GM19438 (cell line): ENCODE measurements at regions not wholly inside any gene's neighbourhood (a gene's known extent, or its start where the extent isn't known, plus 50 kb on each side); places are given as distances from the start of the nearest gene placed in this dataset.

Source experiments
- ATAC-seq: cut with Tn5 transposase; IDR thresholded peaks from one replicate; pipeline ENCODE4 v1.9.1; 2021; ENCODE audit warnings: low read depth; ENCODE audit not compliant: unreplicated experiment

DNA sequence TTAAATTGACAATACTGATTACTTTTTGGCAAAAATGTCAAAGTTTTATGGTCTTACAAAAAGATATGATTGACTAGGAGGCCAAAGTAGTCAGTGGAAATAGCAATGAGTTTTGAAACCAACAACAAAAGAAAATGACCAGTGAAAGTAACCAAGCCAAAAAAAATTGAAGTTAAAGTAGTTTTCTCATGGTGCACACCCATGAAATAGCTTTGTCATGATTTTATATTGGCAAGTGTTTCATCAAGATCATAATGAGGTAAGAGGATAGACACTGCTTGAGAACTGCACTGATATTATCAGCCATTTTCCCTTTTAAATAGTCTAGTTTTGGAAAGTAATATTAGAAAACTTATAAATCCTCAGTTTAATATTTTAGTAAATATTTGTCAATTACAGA is 206.2 kb upstream of the ADAMTS5 start:
- no peak for ATAC-seq

DNA sequence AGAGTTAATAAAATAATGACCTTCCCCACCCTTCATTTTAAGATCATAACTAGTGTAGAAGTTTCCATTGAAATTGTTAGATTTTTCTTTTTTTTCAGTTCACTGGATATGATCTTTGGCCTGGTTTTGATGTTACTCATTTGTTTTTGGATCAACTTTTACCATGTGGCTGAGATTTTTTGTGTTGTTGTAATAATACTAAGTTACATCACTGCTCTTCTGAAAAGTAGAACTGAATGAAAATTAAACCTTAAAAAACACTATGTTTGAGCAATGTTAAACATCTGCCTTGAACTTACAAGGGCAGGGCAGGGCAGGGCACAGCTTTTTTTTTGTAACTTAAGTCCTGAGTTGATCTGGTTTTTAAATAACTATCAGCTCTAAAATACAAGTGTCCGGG is 204.8 kb upstream of the ADAMTS5 start:
- no peak for ATAC-seq

DNA sequence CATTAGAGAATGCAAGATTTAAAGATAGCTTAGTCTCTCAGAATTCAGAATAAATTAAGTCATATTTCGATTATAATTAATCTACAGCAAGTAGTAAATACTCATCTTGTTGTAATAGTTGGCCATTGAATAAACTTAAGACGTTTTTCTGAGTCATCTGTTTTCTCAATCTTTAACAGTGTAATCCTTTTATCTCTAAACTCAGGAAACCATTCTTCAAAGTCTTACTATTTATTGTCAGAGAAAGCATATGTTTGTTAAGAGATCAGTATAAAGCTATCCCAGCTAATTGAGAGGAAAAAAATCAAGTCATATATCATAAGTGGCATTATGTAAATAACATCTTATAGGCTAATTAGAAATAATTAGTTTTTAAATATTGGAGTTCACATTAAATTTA is 201.2 kb upstream of the ADAMTS5 start:
- no peak for ATAC-seq

DNA sequence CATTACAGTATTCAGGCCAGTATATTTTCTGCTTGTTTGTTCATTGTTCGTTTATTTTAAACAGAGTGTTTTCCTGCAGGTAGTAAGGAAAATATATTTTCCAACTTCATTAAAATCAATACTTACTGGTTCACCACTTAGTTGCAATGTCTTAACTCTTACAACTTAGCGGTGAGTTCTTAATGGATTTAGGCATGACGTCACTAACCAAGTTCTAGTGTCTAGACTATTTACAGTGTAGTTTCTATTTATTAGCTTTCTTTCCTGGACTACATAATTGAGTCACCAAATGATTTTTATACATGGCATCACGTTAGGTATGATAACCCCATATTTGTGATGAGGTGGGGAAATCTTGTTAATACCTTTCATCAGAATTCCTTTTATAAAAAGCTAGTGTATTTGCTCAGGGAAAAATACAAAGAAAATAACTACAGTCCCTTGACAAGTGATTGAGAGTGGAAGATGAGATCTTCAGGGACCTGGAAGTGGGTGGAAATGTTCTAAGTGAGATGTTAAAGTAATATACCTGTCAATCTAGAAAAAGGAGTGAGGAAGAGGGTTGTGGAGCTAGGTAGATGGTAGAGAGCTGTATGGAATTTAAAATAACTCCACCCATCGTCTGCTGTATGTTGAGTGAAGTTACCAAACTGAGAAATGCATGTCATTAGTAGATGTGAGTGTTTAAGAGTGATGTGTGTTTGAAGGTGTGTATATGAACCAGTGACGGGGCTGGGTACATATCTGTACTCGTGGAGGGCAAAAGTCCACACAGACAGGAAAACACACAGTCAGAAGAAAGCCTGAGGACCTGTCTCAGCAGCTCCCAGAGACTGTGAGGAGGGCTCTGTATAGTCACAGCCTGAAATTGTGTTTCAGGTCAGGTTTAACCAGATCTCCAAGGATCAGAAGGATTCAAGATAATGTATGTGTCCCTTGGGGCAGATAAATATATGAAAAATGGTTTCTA is 197.6 kb upstream of the ADAMTS5 start:
- ATAC-seq: no peak

DNA sequence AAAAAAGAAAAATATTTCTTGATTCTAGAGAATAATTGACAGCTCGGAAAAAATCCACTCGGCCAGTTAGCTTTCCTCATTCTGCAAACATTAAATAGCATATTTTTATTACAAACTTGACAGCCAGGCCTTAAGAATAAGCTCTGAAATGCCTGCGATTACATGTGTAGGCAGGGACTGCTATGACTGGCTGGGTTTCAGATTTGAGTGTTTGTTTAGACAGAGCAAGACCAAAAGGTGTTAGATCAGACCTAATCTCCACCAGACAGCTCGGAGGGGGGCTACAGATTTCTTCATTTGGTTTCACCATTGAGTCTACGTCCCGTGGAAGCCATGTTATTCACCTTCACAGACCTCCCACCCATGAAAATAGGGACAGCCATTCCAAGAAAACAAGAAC is 192.1 kb upstream of the ADAMTS5 start:
- ATAC-seq: no peak

DNA sequence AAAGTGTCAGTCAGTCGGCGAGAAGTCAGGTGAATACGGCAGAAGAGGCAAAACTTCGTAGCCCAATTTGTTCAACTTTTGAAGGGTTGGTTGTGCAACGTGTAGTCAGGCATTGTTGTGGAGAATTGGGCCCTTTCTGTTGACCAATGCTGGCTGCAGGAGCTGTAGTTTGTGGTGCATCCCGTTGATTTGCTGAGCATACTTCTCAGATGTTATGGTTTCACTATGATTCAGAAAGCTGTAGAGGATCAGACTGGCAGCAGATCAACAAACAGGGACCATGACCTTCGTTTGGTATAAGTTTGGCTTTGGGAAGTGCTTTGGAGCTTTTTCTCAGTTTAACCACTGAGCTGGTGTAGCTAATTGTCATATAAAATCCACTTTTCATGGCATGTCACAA is 190.2 kb upstream of the ADAMTS5 start:
- ATAC-seq: no peak

DNA sequence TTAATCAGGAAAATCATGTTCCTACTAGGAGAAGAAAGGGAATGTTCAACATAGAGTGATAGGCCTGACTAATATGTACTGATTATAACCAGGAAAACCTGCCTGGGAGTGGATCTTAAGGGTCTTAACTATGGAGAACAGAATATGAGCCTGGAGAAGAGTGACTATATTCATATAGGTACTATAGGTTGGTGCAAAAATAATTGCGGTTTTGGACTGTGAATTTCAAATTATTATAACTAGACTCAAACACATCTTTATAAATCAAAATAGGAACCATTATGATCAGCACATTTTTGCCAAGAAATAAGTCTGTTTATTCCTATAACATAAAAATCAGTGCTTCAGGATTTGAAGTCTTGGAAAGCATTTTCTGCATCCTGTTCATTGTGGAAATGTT is 189.8 kb upstream of the ADAMTS5 start:
- no peak for ATAC-seq

DNA sequence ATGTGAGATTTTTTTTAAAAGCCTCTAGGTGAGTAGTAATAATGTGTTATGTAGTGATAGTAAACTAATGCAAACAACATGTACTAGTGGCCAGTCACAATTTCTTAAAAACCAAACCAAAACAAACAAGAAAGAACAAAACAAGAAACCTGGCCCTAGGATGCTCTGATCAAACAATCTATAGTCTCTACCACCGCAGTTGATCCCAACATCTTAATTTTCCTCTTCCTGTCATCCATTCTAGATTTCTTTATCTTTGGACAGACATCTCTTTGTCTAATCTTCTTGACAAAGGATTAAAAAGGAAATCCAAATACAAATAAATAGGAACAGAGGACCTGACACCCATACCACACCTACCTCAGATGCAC is 188.2 kb upstream of the ADAMTS5 start:
- ATAC-seq: no peak

DNA sequence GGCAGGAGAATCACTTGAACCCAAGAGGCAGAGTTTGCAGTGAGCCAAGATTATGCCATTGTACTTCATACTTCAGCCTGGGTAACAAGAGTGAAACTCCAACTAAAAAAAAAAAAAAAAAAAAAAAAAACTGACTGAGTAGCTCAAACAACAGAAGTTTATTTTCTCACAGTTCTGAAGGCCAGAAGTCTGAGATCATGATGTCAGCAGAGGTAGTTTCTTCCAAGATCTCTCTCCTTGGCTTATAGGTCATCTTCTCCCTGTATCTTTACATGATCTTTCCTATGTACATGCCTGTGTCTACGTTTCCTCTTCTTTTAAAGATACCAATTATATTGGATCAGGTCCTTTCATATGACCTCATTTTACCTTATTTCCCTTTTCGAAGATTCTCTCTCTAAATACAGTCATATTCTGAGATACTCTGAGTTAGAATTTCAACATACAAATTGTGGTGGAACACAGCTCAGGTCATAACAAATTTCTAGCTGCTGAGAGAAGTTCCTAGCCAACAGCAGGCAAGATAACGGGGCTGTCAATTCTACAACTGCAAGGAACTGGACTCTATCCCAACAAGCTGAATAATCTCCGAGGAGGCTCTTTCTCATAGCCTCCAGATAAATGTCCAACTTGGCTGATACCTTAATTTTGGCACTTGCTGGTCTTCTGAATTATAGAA is 187.7 kb upstream of the ADAMTS5 start:
- no peak for ATAC-seq

DNA sequence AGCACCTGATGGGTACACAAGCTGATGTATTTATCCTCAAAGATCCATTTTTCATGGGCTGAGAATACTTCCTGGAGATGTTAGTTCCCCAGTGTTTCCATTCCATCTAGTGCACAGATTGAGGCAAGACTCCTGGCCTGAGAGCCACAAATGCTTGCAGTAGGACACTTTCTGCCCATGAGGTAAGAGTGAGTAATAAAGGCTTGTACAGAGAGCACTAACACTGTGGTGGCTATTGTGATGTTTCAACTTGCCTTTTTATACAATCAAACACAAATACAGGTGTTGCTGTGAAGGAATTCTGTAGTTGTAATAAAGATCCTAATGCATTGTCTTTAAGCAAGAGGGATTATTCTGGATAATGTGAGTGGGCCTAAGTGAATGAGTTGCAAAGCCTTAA is 186.1 kb upstream of the ADAMTS5 start:
- ATAC-seq: no peak

DNA sequence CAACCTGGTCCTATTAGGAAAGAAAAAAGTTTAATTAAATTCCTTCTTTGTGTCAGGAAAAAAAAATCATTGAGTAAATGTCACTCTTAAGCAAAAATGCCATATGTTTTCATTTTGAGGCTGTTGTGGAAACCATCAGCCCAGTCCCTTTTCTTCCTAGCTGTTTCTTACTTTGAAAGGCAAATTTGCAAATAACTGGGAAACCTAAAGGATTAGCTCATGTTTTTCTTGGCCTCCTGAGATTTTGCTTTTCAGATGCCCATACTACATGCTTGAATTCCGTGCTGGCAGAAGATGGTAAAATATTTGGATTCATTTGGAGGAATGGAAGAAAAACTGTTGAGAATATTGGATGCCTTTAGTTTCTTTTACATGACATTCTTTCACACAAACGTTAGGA is 182.1 kb upstream of the ADAMTS5 start:
- ATAC-seq: no peak

DNA sequence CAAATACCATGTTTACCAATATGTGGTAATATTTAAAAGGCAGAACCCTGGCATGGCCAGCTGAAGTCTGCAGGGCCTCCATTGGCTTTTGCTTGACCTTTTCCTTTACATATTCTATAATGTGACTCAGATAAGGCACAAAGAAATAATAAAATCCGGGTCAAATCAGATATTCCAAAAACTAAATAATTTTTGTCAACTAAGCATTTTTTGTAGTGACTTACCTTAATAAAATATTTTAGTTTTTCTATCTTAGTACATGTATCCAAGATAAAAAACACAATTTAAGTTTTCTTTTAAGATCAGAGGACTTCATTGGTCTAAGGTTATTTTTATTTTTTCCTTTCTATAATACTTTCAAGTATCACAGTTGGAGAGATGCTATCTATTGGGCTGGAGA is 179.4 kb upstream of the ADAMTS5 start:
- ATAC-seq: no peak

DNA sequence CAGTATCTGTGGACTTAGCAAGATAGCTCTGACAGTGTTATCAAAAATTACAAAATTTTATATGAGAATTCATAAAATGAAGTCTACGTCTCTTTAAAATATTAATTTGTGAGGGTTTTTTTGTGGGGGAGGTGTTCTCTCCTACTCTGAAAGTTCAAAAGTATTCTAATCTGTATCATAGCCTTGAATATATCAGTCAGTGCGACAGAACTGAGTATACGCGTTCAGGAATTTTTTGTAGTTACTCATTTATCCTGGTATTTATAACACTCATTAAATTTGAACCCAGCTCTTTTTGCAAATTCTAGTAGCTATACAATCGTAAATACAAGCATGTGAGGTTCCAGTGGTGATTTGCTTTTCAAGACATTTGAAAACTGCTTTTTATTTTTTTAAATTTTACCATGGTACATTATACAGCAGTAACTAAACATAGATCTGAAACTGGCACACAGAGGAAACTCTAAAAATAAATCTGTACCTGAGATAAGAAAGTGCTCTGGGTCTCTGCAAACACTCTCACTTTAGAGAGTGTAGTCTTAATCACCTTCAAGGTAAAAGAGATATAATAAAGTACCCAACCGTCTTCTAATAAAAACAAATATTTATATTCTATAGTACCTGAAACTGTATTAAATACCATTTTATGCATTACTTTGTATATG is 178.4 kb upstream of the ADAMTS5 start:
- ATAC-seq: no peak

DNA sequence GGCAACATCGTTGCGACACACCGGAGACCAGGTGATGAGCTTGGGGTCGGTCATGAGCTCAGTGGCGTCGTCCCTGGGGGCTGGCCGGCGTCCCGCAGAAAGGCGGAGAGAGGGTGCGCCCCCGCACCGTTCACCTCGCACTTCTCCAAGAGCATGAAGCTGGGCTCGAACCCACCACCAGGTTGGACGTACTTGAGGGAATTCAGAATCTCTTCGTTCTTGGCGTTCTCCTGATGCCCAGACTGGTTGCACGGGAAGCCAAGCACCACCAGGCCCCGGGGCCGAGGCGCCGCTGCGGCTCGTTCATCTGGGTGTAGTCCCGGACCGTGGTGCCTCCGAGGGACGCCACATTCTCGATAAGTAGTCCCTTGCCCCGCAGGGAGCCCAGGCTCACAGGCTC is 176.6 kb upstream of the ADAMTS5 start:
- no peak for ATAC-seq

DNA sequence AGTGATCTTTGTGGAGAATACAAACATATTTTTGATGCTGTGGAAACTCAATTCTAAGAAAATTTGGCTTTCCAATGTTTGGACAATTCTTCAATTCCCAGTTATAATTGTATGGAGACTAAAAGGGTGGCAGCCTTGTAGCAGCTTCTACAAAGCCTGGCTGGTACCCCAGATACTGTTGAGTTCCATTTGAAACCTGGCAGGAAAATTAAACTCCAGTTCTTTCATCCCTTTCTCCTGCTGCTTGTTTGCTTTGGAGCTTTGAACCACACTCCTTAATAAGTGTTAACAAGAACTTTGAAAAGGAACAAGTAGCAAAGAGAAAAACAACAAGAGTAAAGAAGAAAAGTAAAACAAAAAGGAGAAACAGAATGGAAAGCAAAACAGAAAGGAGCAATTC is 172.6 kb upstream of the ADAMTS5 start:
- no peak for ATAC-seq

DNA sequence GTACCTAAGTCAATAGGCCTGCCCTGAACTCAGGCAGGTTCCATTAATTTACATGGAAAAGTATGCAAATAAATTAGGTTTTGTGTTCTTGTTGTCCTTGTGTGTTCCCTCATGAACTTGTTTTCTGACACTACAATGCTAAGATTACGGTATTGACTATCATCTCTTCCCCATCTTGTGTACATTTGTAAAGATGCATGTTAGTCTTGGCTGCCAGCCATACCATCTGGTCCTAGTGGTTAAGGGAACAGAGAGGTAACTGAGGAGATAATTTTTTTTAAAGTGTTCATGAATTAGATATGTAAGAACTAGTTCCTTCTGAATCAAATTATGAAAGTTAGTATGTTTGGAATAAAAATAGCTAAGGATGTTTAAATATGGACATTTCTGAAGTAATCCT is 167.6 kb upstream of the ADAMTS5 start:
- no peak for ATAC-seq

DNA sequence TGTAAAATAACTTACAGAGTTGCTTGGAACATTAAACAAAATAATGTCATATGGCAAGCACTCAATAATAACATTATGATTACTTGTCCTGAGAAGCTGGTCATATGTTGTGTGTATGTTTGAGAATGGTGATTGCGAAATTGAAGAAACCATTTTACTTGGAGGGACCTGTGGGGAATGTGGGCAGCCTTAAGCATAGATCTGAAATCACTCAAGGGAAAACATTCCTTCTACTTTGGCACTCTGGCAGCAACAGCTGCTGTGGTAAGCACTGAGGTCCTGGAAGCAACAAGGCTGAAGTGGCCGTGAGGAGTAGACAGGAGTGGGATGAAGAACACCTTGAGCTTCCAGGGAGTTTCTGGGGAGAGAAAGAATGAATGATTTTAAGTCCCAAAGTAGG is 165.4 kb upstream of the ADAMTS5 start:
- ATAC-seq: no peak

DNA sequence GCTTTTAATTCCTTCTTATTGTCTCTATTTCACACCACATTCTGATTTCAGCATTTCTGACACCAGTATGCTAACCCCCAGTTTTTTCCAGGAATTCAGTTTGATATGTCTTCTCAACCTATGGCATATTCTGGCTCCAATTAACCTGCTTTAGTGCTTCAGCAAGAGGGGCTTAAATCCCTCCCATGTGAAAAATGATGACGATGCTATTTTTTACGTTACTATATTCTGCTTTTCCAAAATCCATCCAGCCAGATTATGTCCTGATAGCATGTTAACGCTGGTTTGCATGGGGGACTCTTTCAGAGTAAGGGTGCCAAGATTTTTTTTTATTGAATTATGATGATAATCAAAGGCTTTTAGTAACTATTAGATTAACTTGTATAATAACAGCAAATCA is 163.3 kb upstream of the ADAMTS5 start:
- no peak for ATAC-seq

DNA sequence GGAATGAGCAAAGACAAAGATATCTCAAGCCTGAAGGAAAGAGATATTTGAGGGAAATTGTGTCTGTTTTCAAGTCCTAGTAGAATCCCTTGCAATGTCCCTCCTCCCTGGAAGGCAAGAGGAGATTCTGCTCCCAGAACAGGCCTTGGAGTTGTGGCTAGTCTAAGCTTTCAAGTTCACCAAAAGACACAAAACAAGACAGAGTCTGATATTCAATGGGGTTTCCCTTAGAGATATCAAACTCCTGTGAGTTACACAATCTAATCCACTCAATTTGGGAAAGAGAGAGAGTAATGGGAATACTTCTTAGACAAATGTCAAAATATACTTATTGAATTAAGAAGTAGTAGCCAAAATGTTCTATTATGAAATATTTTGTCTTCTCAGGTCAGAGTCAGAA is 162.8 kb upstream of the ADAMTS5 start:
- no peak for ATAC-seq

DNA sequence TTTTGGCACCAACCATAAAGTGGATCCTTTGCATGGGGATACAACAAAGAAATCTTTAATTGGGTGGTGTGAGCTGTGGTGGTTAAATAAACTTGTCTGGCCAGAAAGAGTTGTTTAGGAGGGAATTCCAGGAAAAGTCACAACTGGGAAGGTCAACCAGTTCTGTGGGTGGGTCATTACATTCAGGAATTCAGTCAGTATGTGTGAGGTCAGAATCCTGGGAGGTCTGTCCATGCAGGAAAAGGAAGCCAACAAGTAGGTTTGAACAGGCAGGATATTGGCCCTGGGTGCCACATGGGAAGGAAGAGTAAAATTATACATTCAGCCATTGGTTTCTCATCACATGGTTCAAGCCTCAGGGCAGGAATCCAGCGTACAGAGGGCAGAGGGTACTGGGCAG is 162.3 kb upstream of the ADAMTS5 start:
- no peak for ATAC-seq

DNA sequence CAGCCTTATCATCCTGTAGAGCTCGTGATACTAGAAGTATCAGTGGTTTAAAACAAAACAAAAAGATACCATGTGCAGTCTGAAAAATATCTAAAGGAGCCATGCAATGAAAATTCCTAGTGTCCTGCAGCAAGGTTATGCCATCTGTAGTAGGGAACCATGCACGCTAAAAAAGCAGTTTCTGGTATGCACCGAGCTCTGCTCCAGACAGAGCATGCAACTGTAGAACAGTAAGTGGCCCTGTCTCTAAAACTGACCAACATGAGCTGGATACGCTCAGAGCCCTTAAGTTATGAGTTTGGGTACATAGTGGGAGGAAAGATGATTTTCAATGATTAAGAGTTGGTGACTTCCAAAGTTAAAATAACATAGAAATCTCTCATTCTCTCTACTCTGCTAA is 159.3 kb upstream of the ADAMTS5 start:
- ATAC-seq: no peak

DNA sequence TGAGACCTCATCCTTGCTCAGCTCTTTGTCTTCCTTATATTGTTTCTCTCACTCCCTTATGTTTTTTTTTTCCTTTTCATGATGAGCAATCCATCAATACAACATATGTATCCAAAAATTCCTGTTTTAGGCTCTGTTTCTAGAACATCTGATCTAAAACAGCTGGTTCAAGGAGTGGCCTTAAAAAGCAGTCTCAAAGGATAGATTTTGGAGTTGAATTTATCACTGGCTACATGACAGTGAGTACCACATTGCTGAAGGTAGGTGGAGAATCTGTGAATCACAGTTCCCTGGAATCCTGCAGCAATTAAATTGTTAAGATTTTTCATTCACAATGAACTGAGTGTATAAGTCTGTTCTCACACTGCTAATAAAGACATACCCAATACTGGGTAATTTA is 155.8 kb upstream of the ADAMTS5 start:
- no peak for ATAC-seq
